Panc1 (cell line): ENCODE measurements at regions not wholly inside any gene's neighbourhood (a gene's known extent, or its start where the extent isn't known, plus 50 kb on each side); places are given as distances from the start of the nearest gene placed in this dataset.

Experiments used
- SIN3A ChIP-seq: IDR thresholded peaks from 2 replicates; pipeline ENCODE4 v1.6.1; 2012; ENCODE audit warnings: low read depth, mild to moderate bottlenecking, low read length, moderate library complexity, borderline replicate concordance; ENCODE audit not compliant: insufficient read depth
- TF ChIP-seq, protein P1 (sequence below): fragments of 450-650 bp; IDR thresholded peaks from 2 replicates; pipeline ENCODE4 v1.5.1; 2017; ENCODE audit warnings: mild to moderate bottlenecking
- TF ChIP-seq, protein P2 (sequence below), 2 experiments: IDR thresholded peaks; 2 replicates each; pipeline ENCODE4 v1.6.1; 2011 to 2012; ENCODE audit warnings: low read depth in 2 of 2, control low read depth in 1 of 2, low read length in 1 of 2, mild to moderate bottlenecking in 1 of 2, moderate library complexity in 1 of 2; ENCODE audit not compliant: insufficient read depth in 1 of 2

DNA sequence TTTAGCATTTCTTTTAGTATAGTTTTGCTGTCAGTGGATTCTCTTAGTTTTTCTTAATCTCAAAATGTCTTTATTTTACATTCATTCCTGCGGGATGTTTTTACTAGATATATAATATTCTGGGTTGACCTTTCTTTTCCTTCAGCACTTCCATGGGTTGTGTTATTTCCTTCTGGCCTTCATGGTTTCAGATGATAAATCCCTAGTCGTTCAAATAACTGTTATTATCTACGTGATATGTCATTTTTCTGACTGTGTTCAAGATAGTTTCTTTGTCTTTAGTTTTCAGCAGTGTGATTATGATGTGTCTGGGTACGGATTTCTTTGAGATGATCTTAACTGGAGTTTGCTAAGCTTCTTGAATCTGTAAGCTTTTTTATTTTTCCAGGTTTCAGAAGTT is 75.7 kb upstream of the ELN start:
- TF ChIP-seq SIN3A, result no peak
- TF ChIP-seq, protein P1, sequence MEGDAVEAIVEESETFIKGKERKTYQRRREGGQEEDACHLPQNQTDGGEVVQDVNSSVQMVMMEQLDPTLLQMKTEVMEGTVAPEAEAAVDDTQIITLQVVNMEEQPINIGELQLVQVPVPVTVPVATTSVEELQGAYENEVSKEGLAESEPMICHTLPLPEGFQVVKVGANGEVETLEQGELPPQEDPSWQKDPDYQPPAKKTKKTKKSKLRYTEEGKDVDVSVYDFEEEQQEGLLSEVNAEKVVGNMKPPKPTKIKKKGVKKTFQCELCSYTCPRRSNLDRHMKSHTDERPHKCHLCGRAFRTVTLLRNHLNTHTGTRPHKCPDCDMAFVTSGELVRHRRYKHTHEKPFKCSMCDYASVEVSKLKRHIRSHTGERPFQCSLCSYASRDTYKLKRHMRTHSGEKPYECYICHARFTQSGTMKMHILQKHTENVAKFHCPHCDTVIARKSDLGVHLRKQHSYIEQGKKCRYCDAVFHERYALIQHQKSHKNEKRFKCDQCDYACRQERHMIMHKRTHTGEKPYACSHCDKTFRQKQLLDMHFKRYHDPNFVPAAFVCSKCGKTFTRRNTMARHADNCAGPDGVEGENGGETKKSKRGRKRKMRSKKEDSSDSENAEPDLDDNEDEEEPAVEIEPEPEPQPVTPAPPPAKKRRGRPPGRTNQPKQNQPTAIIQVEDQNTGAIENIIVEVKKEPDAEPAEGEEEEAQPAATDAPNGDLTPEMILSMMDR, result no peak
- TF ChIP-seq, protein P2, sequence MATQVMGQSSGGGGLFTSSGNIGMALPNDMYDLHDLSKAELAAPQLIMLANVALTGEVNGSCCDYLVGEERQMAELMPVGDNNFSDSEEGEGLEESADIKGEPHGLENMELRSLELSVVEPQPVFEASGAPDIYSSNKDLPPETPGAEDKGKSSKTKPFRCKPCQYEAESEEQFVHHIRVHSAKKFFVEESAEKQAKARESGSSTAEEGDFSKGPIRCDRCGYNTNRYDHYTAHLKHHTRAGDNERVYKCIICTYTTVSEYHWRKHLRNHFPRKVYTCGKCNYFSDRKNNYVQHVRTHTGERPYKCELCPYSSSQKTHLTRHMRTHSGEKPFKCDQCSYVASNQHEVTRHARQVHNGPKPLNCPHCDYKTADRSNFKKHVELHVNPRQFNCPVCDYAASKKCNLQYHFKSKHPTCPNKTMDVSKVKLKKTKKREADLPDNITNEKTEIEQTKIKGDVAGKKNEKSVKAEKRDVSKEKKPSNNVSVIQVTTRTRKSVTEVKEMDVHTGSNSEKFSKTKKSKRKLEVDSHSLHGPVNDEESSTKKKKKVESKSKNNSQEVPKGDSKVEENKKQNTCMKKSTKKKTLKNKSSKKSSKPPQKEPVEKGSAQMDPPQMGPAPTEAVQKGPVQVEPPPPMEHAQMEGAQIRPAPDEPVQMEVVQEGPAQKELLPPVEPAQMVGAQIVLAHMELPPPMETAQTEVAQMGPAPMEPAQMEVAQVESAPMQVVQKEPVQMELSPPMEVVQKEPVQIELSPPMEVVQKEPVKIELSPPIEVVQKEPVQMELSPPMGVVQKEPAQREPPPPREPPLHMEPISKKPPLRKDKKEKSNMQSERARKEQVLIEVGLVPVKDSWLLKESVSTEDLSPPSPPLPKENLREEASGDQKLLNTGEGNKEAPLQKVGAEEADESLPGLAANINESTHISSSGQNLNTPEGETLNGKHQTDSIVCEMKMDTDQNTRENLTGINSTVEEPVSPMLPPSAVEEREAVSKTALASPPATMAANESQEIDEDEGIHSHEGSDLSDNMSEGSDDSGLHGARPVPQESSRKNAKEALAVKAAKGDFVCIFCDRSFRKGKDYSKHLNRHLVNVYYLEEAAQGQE (IDR thresholded peaks at IDR 0.05; ENCODE audit: insufficient read depth in 1 of 2, low read depth in 2 of 2, low read length in 1 of 2), result no peak
